ENCODE measurements at regions not wholly inside any gene's neighbourhood (a gene's known extent, or its start where the extent isn't known, plus 50 kb on each side); places are given as distances from the start of the nearest gene placed in this dataset.

DNA sequence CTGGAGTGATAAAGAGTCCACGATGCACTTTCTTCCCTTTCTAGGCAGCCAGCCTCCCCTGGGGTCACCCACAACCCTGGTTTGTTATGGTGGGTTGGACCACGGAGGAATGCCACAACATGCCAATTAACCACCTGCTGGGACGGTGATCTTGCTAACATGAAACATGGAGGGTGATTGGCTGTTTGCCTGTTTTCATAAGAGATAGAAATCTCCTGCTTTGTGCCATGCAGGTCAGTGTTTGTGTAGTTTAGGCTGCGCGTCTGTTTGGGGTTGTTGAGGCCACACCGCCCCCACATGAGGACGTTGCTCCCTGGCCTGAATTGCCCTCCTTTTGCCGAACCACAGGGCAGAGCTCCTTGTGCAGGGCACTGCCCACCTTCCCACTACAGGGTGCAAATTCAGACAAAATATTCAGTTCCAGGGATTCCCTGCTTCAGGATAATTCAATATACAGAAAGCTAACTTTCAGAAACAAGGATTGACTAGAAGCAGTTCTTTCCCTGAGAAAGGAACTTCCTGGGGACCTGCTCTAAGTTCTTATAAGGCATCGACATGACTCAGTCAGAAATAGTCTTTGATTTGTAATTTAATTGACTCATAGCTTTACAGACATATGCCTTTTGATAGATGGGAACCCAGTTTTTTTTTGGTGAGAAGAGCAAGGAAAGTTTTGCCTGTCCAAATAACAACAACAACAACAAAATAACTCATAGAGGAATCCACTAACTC, 427.6 kb downstream of the GADD45G start:
- Histone ChIP-seq H3K9ac (ENCODE audit: insufficient read depth in 1 of 2, low read length in 2 of 2) (no peak overlapping the region), H3K9me3 (ENCODE audit: control insufficient read depth in 4 of 4, insufficient read depth in 3 of 4, low read length in 3 of 4) (no peaks in the 10 kb centered on the region), H3K4me1 (ENCODE audit: control insufficient read depth in 5 of 5, insufficient read depth in 5 of 5, low read length in 5 of 5) (no peaks in the 10 kb centered on the region), H3K27ac (ENCODE audit: low read depth in 1 of 2, low read length in 1 of 2) (no peak overlapping the region), H3K36me3 (ENCODE audit: control insufficient read depth in 4 of 4, insufficient read depth in 4 of 4, low read length in 4 of 4) (no peaks in the 10 kb centered on the region), H3K27me3 (ENCODE audit: control insufficient read depth in 3 of 3, insufficient read depth in 3 of 3, low read length in 2 of 3) (no peaks in the 10 kb centered on the region), H3K4me3 (no peak overlapping the region)
- WGBS, 2 donors: 66 to 74% methylated on average over 9 of the region's 9 CpGs
- ATAC-seq (ENCODE audit: insufficient read depth, low FRiP score) (no peak), DNase-seq (no peak)
- TF ChIP-seq, protein P1, sequence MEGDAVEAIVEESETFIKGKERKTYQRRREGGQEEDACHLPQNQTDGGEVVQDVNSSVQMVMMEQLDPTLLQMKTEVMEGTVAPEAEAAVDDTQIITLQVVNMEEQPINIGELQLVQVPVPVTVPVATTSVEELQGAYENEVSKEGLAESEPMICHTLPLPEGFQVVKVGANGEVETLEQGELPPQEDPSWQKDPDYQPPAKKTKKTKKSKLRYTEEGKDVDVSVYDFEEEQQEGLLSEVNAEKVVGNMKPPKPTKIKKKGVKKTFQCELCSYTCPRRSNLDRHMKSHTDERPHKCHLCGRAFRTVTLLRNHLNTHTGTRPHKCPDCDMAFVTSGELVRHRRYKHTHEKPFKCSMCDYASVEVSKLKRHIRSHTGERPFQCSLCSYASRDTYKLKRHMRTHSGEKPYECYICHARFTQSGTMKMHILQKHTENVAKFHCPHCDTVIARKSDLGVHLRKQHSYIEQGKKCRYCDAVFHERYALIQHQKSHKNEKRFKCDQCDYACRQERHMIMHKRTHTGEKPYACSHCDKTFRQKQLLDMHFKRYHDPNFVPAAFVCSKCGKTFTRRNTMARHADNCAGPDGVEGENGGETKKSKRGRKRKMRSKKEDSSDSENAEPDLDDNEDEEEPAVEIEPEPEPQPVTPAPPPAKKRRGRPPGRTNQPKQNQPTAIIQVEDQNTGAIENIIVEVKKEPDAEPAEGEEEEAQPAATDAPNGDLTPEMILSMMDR (IDR thresholded peaks at IDR 0.05; ENCODE audit: control extremely low read depth, extremely low read depth): no peak

DNA sequence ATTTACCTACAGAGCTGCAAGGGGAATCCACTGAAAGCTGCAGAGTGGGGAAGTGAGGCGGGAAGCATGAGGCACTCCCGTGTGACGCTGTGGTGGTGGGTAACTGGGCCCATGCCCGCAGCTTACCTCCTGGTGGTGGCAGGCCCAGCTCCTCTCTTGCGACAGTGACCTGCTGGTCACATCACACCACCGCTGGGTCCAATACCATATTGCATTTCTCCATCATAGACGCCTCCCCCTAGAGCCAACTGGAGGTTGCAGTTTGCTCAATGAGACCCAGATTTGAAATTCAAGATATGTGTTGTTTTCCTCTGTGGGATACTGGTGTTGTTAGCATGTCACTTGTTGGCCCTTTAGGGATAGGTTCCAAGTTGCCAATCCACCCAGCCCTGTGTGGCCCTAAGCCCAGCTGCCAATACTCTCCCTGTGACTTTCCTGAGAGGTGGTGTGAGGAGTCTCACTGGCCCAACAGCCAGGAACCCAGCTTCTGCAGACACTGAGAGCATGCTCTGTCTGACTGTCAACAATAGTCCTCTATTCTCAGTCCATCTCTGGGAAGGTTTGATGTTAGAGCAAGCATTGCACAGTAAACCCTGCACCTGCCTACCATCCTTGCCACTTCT, 428.3 kb downstream of the GADD45G start:
- no peak for ATAC-seq (ENCODE audit: insufficient read depth, low FRiP score)
- H3K36me3 ChIP-seq (ENCODE audit: control insufficient read depth in 4 of 4, insufficient read depth in 4 of 4, low read length in 4 of 4): no peaks in the 10 kb centered on the region
- no peak for DNase-seq
- H3K27me3 ChIP-seq (ENCODE audit: control insufficient read depth in 3 of 3, insufficient read depth in 3 of 3, low read length in 2 of 3): no peaks in the 10 kb centered on the region
- H3K27ac ChIP-seq (ENCODE audit: low read depth in 1 of 2, low read length in 1 of 2): no peak overlapping the region
- 96 to 99% methylated on average over 7 of the region's 7 CpGs for WGBS, 2 donors
- H3K4me1 ChIP-seq (ENCODE audit: control insufficient read depth in 5 of 5, insufficient read depth in 5 of 5, low read length in 5 of 5): no peaks in the 10 kb centered on the region
- no peaks in the 10 kb centered on the region for H3K9me3 ChIP-seq (ENCODE audit: control insufficient read depth in 4 of 4, insufficient read depth in 3 of 4, low read length in 3 of 4)
- no peak overlapping the region for H3K4me3 ChIP-seq
- TF ChIP-seq, protein P1 (IDR thresholded peaks at IDR 0.05; ENCODE audit: control extremely low read depth, extremely low read depth): no peak
- H3K9ac ChIP-seq (ENCODE audit: insufficient read depth in 1 of 2, low read length in 2 of 2): no peak overlapping the region

DNA sequence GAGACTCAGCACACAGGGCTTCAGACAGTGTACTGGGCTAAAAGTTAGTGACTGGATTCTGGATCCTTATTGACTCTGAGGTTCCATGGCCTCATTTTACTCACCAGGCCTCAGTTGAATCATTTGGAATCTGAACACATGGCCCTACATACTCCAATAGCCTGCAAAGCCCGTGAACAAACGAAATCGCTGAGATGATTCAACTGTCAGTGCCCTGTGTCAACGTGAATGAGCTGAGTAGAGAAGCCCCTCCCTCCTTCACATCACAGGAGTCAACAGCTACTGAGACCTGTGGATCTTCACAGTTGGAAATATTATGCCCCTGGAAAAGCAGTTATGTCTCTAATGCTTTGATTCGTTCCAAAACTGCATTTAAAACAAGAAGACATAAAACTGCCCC, 429.3 kb downstream of the GADD45G start:
- Histone ChIP-seq H3K27me3 (ENCODE audit: control insufficient read depth in 3 of 3, insufficient read depth in 3 of 3, low read length in 2 of 3) (no peaks in the 10 kb centered on the region), H3K36me3 (ENCODE audit: control insufficient read depth in 4 of 4, insufficient read depth in 4 of 4, low read length in 4 of 4) (no peaks in the 10 kb centered on the region), H3K27ac (ENCODE audit: low read depth in 1 of 2, low read length in 1 of 2) (no peak overlapping the region), H3K9me3 (ENCODE audit: control insufficient read depth in 4 of 4, insufficient read depth in 3 of 4, low read length in 3 of 4) (no peaks in the 10 kb centered on the region), H3K4me1 (ENCODE audit: control insufficient read depth in 5 of 5, insufficient read depth in 5 of 5, low read length in 5 of 5) (no peaks in the 10 kb centered on the region), H3K4me3 (no peak overlapping the region), H3K9ac (ENCODE audit: insufficient read depth in 1 of 2, low read length in 2 of 2) (no peak overlapping the region)
- ATAC-seq (ENCODE audit: insufficient read depth, low FRiP score): no peak
- DNase-seq: no peak
- TF ChIP-seq, protein P1 (IDR thresholded peaks at IDR 0.05; ENCODE audit: control extremely low read depth, extremely low read depth): no peak
- WGBS, 2 donors: 87 to 89% methylated on average over 5 of the region's 5 CpGs
